H9 (cell line): ENCODE measurements at regions not wholly inside any gene's neighbourhood (a gene's known extent, or its start where the extent isn't known, plus 50 kb on each side); places are given as distances from the start of the nearest gene placed in this dataset.

Experiments
- DNase-seq: peaks from one replicate; pipeline ENCODE4 v3.0.0-alpha.2; 2017
- H2AFZ ChIP-seq: one replicate; pipeline ENCODE4 v1.6.1; 2013; ENCODE audit warnings: mild to moderate bottlenecking, low read length, control low read depth, moderate library complexity
- H2AK5ac ChIP-seq: 2 replicates; pipeline ENCODE4 v1.6.1; 2013; ENCODE audit warnings: low read length, control low read depth, mixed read lengths; ENCODE audit not compliant: insufficient read length
- H2BK120ac ChIP-seq: one replicate; pipeline ENCODE4 v1.6.1; 2013; ENCODE audit warnings: low read depth, mild to moderate bottlenecking, low read length, control low read depth, inconsistent platforms; ENCODE audit not compliant: poor library complexity, severe bottlenecking
- H2BK12ac ChIP-seq: 2 replicates; pipeline ENCODE4 v1.6.1; 2013; ENCODE audit warnings: low read length, control low read depth, mixed read lengths, low read depth; ENCODE audit not compliant: insufficient read length
- H2BK15ac ChIP-seq: 2 replicates; pipeline ENCODE4 v1.6.1; 2013; ENCODE audit warnings: low read depth, low read length, control low read depth
- H2BK20ac ChIP-seq: one replicate; pipeline ENCODE4 v1.6.1; 2013; ENCODE audit warnings: low read depth, mild to moderate bottlenecking, low read length, control low read depth, inconsistent platforms; ENCODE audit not compliant: poor library complexity, severe bottlenecking
- H2BK5ac ChIP-seq: 2 replicates; pipeline ENCODE4 v1.6.1; 2013; ENCODE audit warnings: low read length, control low read depth, mixed read lengths; ENCODE audit not compliant: insufficient read length
- H3K14ac ChIP-seq: 2 replicates; pipeline ENCODE4 v1.6.1; 2013; ENCODE audit warnings: low read length, control low read depth; ENCODE audit not compliant: insufficient read depth
- H3K18ac ChIP-seq: 2 replicates; pipeline ENCODE4 v1.6.1; 2013; ENCODE audit warnings: low read depth, mild to moderate bottlenecking, mixed read lengths, low read length, control low read depth; ENCODE audit not compliant: insufficient read length
- H3K23ac ChIP-seq: 2 replicates; pipeline ENCODE4 v1.6.1; 2013; ENCODE audit warnings: low read length, control low read depth, mixed read lengths, low read depth; ENCODE audit not compliant: insufficient read length
- H3K23me2 ChIP-seq: 2 replicates; pipeline ENCODE4 v1.6.1; 2013; ENCODE audit warnings: low read depth, mild to moderate bottlenecking, mixed read lengths, low read length, control low read depth; ENCODE audit not compliant: insufficient read length, poor library complexity, severe bottlenecking
- H3K27ac ChIP-seq: 2 replicates; pipeline ENCODE4 v1.5.1; 2013; ENCODE audit warnings: low read length, control low read depth, mixed read lengths, low read depth; ENCODE audit not compliant: insufficient read length
- H3K27me3 ChIP-seq: 2 replicates; pipeline ENCODE4 v1.6.1; 2013; ENCODE audit warnings: low read length, control low read depth, inconsistent platforms; ENCODE audit not compliant: insufficient read depth
- H3K4ac ChIP-seq: 2 replicates; pipeline ENCODE4 v1.6.1; 2013; ENCODE audit warnings: low read depth, mild to moderate bottlenecking, control low read depth, inconsistent platforms, low read length, moderate library complexity
- H3K4me1 ChIP-seq: 2 replicates; pipeline ENCODE4 v1.6.1; 2013; ENCODE audit warnings: low read length, control low read depth, inconsistent platforms; ENCODE audit not compliant: insufficient read depth
- H3K4me2 ChIP-seq: 2 replicates; pipeline ENCODE4 v1.6.1; 2013; ENCODE audit warnings: low read length, control low read depth, mixed read lengths; ENCODE audit not compliant: insufficient read length, insufficient read depth
- H3K56ac ChIP-seq: 2 replicates; pipeline ENCODE4 v1.6.1; 2013; ENCODE audit warnings: low read depth, mild to moderate bottlenecking, mixed read lengths, low read length, control low read depth; ENCODE audit not compliant: insufficient read length
- H3K79me1 ChIP-seq: 2 replicates; pipeline ENCODE4 v1.6.1; 2013; ENCODE audit warnings: low read depth, mild to moderate bottlenecking, moderate library complexity, low read length, control low read depth, inconsistent platforms; ENCODE audit not compliant: insufficient read depth, poor library complexity, severe bottlenecking
- H3K79me2 ChIP-seq: 2 replicates; pipeline ENCODE4 v1.6.1; 2013; ENCODE audit warnings: low read length, control low read depth, inconsistent platforms; ENCODE audit not compliant: insufficient read depth
- H3K9ac ChIP-seq: 2 replicates; pipeline ENCODE4 v1.6.1; 2013; ENCODE audit warnings: low read length, control low read depth, mixed read lengths; ENCODE audit not compliant: insufficient read length; ENCODE audit errors: extremely low read depth
- H3K9me3 ChIP-seq: one replicate; pipeline ENCODE4 v1.6.1; 2013; ENCODE audit warnings: low read depth, low read length, inconsistent platforms; ENCODE audit not compliant: control insufficient read depth
- H3T11ph ChIP-seq: one replicate; pipeline ENCODE4 v1.6.1; 2013; ENCODE audit warnings: mild to moderate bottlenecking, low read length, control low read depth, inconsistent platforms
- H4K20me1 ChIP-seq: one replicate; pipeline ENCODE4 v1.6.1; 2013; ENCODE audit not compliant: control insufficient read depth, insufficient read length, insufficient read depth
- H4K5ac ChIP-seq: 2 replicates; pipeline ENCODE4 v1.6.1; 2013; ENCODE audit warnings: low read depth, mild to moderate bottlenecking, mixed read lengths, low read length, control low read depth; ENCODE audit not compliant: insufficient read length
- H4K8ac ChIP-seq: replicated peaks from 2 replicates; pipeline ENCODE4 v1.6.1; 2013; ENCODE audit warnings: low read length, control low read depth, mixed read lengths, low read depth; ENCODE audit not compliant: insufficient read length
- H4K91ac ChIP-seq: 2 replicates; pipeline ENCODE4 v1.6.1; 2013; ENCODE audit warnings: low read depth, mild to moderate bottlenecking, moderate library complexity, mixed read lengths, low read length, control low read depth; ENCODE audit not compliant: insufficient read length
- H3K27ac Mint-ChIP-seq, 3 experiments: 2 replicates in 2 of 3; 3 replicates in 1 of 3; pipeline ENCODE4 v1.8.0; 2020 to 2021; ENCODE audit warnings: mixed read lengths in 3 of 3, mild to moderate bottlenecking in 1 of 3, moderate library complexity in 1 of 3
- H3K27me3 Mint-ChIP-seq: 2 replicates; pipeline ENCODE4 v1.8.0; 2021; ENCODE audit warnings: low read depth, mild to moderate bottlenecking, moderate library complexity, mixed read lengths
- H3K36me3 Mint-ChIP-seq, 3 experiments: 2 replicates in 2 of 3; 3 replicates in 1 of 3; pipeline ENCODE4 v1.8.0; 2020 to 2021; ENCODE audit warnings: low read depth in 3 of 3, mixed read lengths in 3 of 3; ENCODE audit not compliant: insufficient read depth in 1 of 3
- H3K4me1 Mint-ChIP-seq, 2 experiments: 2 replicates each; pipeline ENCODE4 v1.8.0; 2020; ENCODE audit warnings: mixed read lengths in 2 of 2
- H3K4me3 Mint-ChIP-seq, 2 experiments: 2 replicates in 1 of 2; 3 replicates in 1 of 2; pipeline ENCODE4 v1.8.0; 2020 to 2021; ENCODE audit warnings: mild to moderate bottlenecking in 2 of 2, mixed read lengths in 2 of 2, moderate library complexity in 1 of 2
- H3K9me3 Mint-ChIP-seq, 2 experiments: 2 replicates in 1 of 2; 3 replicates in 1 of 2; pipeline ENCODE4 v1.8.0; 2020; ENCODE audit warnings: mild to moderate bottlenecking in 2 of 2, mixed read lengths in 2 of 2, moderate library complexity in 1 of 2
- CTCF ChIP-seq: fragments of 200-600 bp; sonication (generic); conservative IDR thresholded peaks from 3 replicates; pipeline ENCODE4 v1.8.0; 2021; ENCODE audit warnings: antibody characterized with exemption, mild to moderate bottlenecking
- WGBS: extraction: QIAGEN DNeasy Blood & Tissue Kit; methylation state at CpG from one replicate; pipeline ENCODE4 v1.1.7; 2013; ENCODE audit warnings: missing lambda C conversion rate, low lambda C conversion rate, mixed read lengths; ENCODE audit not compliant: insufficient read length; ENCODE audit errors: extremely low coverage; 5-methylcytosine and 5-hydroxymethylcytosine counted together

- Mint-ChIP-seq H3K36me3 (peaks cover 0 to 2% (median 1%) of the 10 kb centered on the region in 3 experiments; a peak in 3 of 7 replicates), H3K4me1 (no peaks in the 10 kb centered on the region), H3K27ac (no peak overlapping the region), H3K9me3 (peaks cover 5 to 7% of the 10 kb centered on the region in 2 experiments; a peak in 3 of 5 replicates), H3K4me3 (no peak overlapping the region), H3K27me3 (peaks cover 3% of the 10 kb centered on the region; the same call in 1 of the 2 replicates)
- no peak overlapping the region for H4K91ac ChIP-seq
- H3K27me3 ChIP-seq, result no peaks in the 10 kb centered on the region
- no peaks in the 10 kb centered on the region for H4K20me1 ChIP-seq
- no peak overlapping the region for H3K56ac ChIP-seq
- no peak overlapping the region for H2BK20ac ChIP-seq
- no peak overlapping the region for H2BK12ac ChIP-seq
- H3K18ac ChIP-seq, result no peak overlapping the region
- no peak overlapping the region for H4K5ac ChIP-seq
- no CpG with 5 or more reads among the region's 4 CpGs for WGBS
- H3K23ac ChIP-seq, result no peak overlapping the region
- no peak overlapping the region for H3T11ph ChIP-seq
- no peak overlapping the region for H3K14ac ChIP-seq
- H3K79me1 ChIP-seq, result no peaks in the 10 kb centered on the region
- H3K27ac ChIP-seq, result no peak overlapping the region
- no peak overlapping the region for H3K9ac ChIP-seq
- no peak overlapping the region for H2BK15ac ChIP-seq
- DNase-seq, result no peak
- no peak overlapping the region for H2BK5ac ChIP-seq
- H4K8ac ChIP-seq, result no peak overlapping the region
- no peaks in the 10 kb centered on the region for H3K4me1 ChIP-seq
- no peak overlapping the region for H2AFZ ChIP-seq
- no peak overlapping the region for H2AK5ac ChIP-seq
- no peaks in the 10 kb centered on the region for H3K9me3 ChIP-seq
- H3K4ac ChIP-seq, result no peak overlapping the region
- no peak for TF ChIP-seq CTCF
- H3K79me2 ChIP-seq, result no peaks in the 10 kb centered on the region
- no peaks in the 10 kb centered on the region for H3K23me2 ChIP-seq
- H2BK120ac ChIP-seq, result no peak overlapping the region
- H3K4me2 ChIP-seq, result no peak overlapping the region
Observed at GRCh38 chr13:105830821-105831220, 704.6 kb downstream of the EFNB2 start.
